GM20000 (cell line): ENCODE measurements at regions not wholly inside any gene's neighbourhood (a gene's known extent, or its start where the extent isn't known, plus 50 kb on each side); places are given as distances from the start of the nearest gene placed in this dataset.

Experiments
- DNase-seq: peaks from one replicate; pipeline ENCODE4 v3.0.0; 2012; ENCODE audit warnings: low spot score
- CTCF ChIP-seq: IDR thresholded peaks from 2 replicates; pipeline ENCODE4 v1.5.1; 2012; ENCODE audit warnings: mild to moderate bottlenecking, control low read depth; ENCODE audit errors: extremely low read depth, missing control alignments

- no peak for TF ChIP-seq CTCF
- no peak for DNase-seq
Measured at GRCh38 chr4:137468836-137469235, 63.5 kb downstream of the PCDH18 start.

- no peak for DNase-seq
- no peak for TF ChIP-seq CTCF
Measured at GRCh38 chr4:137467537-137467936, 64.8 kb downstream of the PCDH18 start.

GRCh38 chr4:137463377-137464003, 68.8 kb downstream of the PCDH18 start:
- no peak for DNase-seq
- TF ChIP-seq CTCF, result no peak

- DNase-seq, result no peak
Measured at GRCh38 chr4:137455647-137456321, 76.5 kb downstream of the PCDH18 start.

GRCh38 chr4:137454767-137455166, 77.5 kb downstream of the PCDH18 start:
- TF ChIP-seq CTCF, result no peak
- DNase-seq, result no peak

More at GRCh38 chr4:137455647-137456321, 76.5 kb downstream of the PCDH18 start:
- no peak for TF ChIP-seq CTCF

GRCh38 chr4:137452799-137453198, 79.5 kb downstream of the PCDH18 start:
- no peak for DNase-seq
- TF ChIP-seq CTCF, result no peak

- TF ChIP-seq CTCF, result no peak
- DNase-seq, result no peak
Measured at GRCh38 chr4:137451172-137451825, 81.0 kb downstream of the PCDH18 start.
